A549 (cell line): ENCODE measurements at regions not wholly inside any gene's neighbourhood (a gene's known extent, or its start where the extent isn't known, plus 50 kb on each side); places are given as distances from the start of the nearest gene placed in this dataset.
A peak's percentile ranks its signal among the peaks of the same experiment; 100 is the strongest.

Source experiments
- ATAC-seq, 2 experiments: fragments of 200-7000 bp in 1 of 2; fragments of >200 bp in 1 of 2; cut with Nextera tagmentation in 1 of 2; cut with Tn5 transposase in 1 of 2; 3 replicates each; pipeline versions ENCODE4 v1.8.0 to v1.9.1; 2018 to 2020; ENCODE audit warnings: mild to moderate bottlenecking in 1 of 2, moderate library complexity in 1 of 2
- CTCF ChIA-PET: fragments of 300-600 bp; sonication (Branson Sonifier 250); formaldehyde crosslinking; extraction: SDS; loops from one replicate; lab custom pipeline; 2021; ENCODE audit warnings: antibody characterized with exemption, inconsistent platforms; lab: Yijun Ruan, JAX
- POLR2A ChIA-PET: fragments of 350-600 bp; formaldehyde crosslinking; extraction: SDS; loops from one replicate; lab custom pipeline; 2021; ENCODE audit warnings: antibody characterized with exemption, inconsistent platforms; lab: Yijun Ruan, JAX
- DNase-seq, 2 experiments: peaks; one replicate each; pipeline versions ENCODE4 v3.0.0 to v3.0.0-alpha.2; 2011 to 2016; ENCODE audit warnings: low read depth in 1 of 2, low spot score in 1 of 2
- FAIRE-seq: peaks from 2 replicates; lab custom pipeline; 2011; peaks lifted over from hg19 to GRCh38; lab: Jason Lieb, UNC
- H3K27ac ChIP-seq, 2 experiments: fragments of >200 bp; sonication (Bioruptor Twin); formaldehyde crosslinking; 3 replicates each; pipeline ENCODE4 v1.5.1; 2016 to 2017
- H3K4me1 ChIP-seq: fragments of >200 bp; sonication (Bioruptor Twin); formaldehyde crosslinking; 3 replicates; pipeline ENCODE4 v1.6.1; 2016
- H3K4me2 ChIP-seq: fragments of >200 bp; sonication (Bioruptor Twin); formaldehyde crosslinking; 3 replicates; pipeline ENCODE4 v1.6.1; 2016
- H3K4me3 ChIP-seq: fragments of >200 bp; sonication (Bioruptor Twin); formaldehyde crosslinking; 3 replicates; pipeline ENCODE4 v1.5.1; 2016
- H3K9me3 ChIP-seq: fragments of >200 bp; sonication (Bioruptor Twin); formaldehyde crosslinking; 3 replicates; pipeline ENCODE4 v1.6.1; 2016
- ATOH8 ChIP-seq: fragments of 250-450 bp; sonication (Bioruptor Pico); IDR thresholded peaks from 2 replicates; pipeline ENCODE4 v1.5.0; 2020; ENCODE audit warnings: low read depth, mild to moderate bottlenecking, moderate library complexity
- BCL3 ChIP-seq: fragments of >200 bp; sonication (Bioruptor Twin); formaldehyde crosslinking; IDR thresholded peaks from 3 replicates; pipeline ENCODE4 v1.6.1; 2016
- CHD2 ChIP-seq: fragments of 150-350 bp; IDR thresholded peaks from 2 replicates; pipeline ENCODE4 v1.6.1; 2014; ENCODE audit warnings: low read length; ENCODE audit not compliant: partially characterized antibody
- CTCF ChIP-seq: fragments of >200 bp; sonication (Bioruptor Twin); formaldehyde crosslinking; IDR thresholded peaks from 3 replicates; pipeline ENCODE4 v1.5.1; 2016
- EHMT2 ChIP-seq: fragments of 200-600 bp; sonication (generic); IDR thresholded peaks from 2 replicates; pipeline ENCODE4 v1.6.1; 2016; ENCODE audit warnings: antibody characterized with exemption, low read depth, mild to moderate bottlenecking, moderate library complexity
- ELK1 ChIP-seq: fragments of 150-350 bp; IDR thresholded peaks from 2 replicates; pipeline ENCODE4 v1.6.1; 2014; ENCODE audit warnings: low read depth, mild to moderate bottlenecking, low read length
- EP300 ChIP-seq, 2 experiments: fragments of >200 bp; sonication (Bioruptor Twin); formaldehyde crosslinking; IDR thresholded peaks; 2 replicates in 1 of 2; 3 replicates in 1 of 2; pipeline ENCODE4 v1.6.1; 2016 to 2017
- FOSL2 ChIP-seq, 2 experiments: fragments of 450-650 bp in 1 of 2; fragments of >200 bp in 1 of 2; sonication (Bioruptor Twin) in 1 of 2; formaldehyde crosslinking; IDR thresholded peaks; 2 replicates each; pipeline versions ENCODE4 v1.5.0 to v1.6.1; 2016 to 2020; ENCODE audit warnings: mild to moderate bottlenecking in 1 of 2, moderate library complexity in 1 of 2
- HOXB5 ChIP-seq: fragments of 250-450 bp; sonication (Bioruptor Pico); IDR thresholded peaks from 2 replicates; pipeline ENCODE4 v1.5.0; 2020; ENCODE audit warnings: mild to moderate bottlenecking, moderate library complexity
- JUN ChIP-seq, 2 experiments: fragments of >200 bp; sonication (Bioruptor Twin); formaldehyde crosslinking; IDR thresholded peaks; 2 replicates in 1 of 2; 3 replicates in 1 of 2; pipeline ENCODE4 v1.6.1; 2016 to 2017
- JUNB ChIP-seq: fragments of >200 bp; sonication (Bioruptor Twin); formaldehyde crosslinking; IDR thresholded peaks from 2 replicates; pipeline ENCODE4 v1.6.1; 2016
- NPAS2 ChIP-seq: fragments of 250-450 bp; sonication (Bioruptor Pico); IDR thresholded peaks from 2 replicates; pipeline ENCODE4 v1.8.0; 2022; ENCODE audit warnings: mild to moderate bottlenecking, moderate library complexity, borderline replicate concordance
- POLR2AphosphoS2 ChIP-seq: conservative IDR thresholded peaks from 2 replicates; pipeline ENCODE4 v1.6.1; 2012; ENCODE audit warnings: low read length, improper control_type of control experiment, inconsistent platforms
- RNF2 ChIP-seq: fragments of 200-600 bp; sonication (generic); IDR thresholded peaks from 2 replicates; pipeline ENCODE4 v1.6.1; 2016; ENCODE audit warnings: low read depth, mild to moderate bottlenecking, antibody characterized with exemption, moderate library complexity, borderline replicate concordance
- SREBF2 ChIP-seq: fragments of 450-650 bp; IDR thresholded peaks from 2 replicates; pipeline ENCODE4 v1.6.1; 2014; ENCODE audit warnings: mild to moderate bottlenecking, moderate library complexity
- TFCP2L1 ChIP-seq: fragments of 250-450 bp; sonication (Bioruptor Pico); IDR thresholded peaks from 2 replicates; pipeline ENCODE4 v1.5.0; 2021; ENCODE audit warnings: mild to moderate bottlenecking
- USF2 ChIP-seq: fragments of 450-650 bp; IDR thresholded peaks from 2 replicates; pipeline ENCODE4 v1.6.1; 2014; ENCODE audit warnings: antibody characterized with exemption
- ZFP36 ChIP-seq: fragments of 450-650 bp; IDR thresholded peaks from 2 replicates; pipeline ENCODE4 v1.6.1; 2014; ENCODE audit warnings: borderline replicate concordance; ENCODE audit not compliant: partially characterized antibody
- ZSCAN20 ChIP-seq: fragments of 250-450 bp; sonication (Bioruptor Pico); IDR thresholded peaks from 2 replicates; pipeline ENCODE4 v1.8.0; 2022; ENCODE audit warnings: mild to moderate bottlenecking, moderate library complexity
- WGBS: methylation state at CpG from one replicate; pipeline ENCODE4 v1.1.6; 2017; ENCODE audit errors: missing lambda C conversion rate; 5-methylcytosine and 5-hydroxymethylcytosine counted together
- TF ChIP-seq, protein P1 (sequence below): IDR thresholded peaks from 2 replicates; pipeline ENCODE4 v1.6.1; 2012

GRCh38 chr1:199784138-199784895 is 243.2 kb upstream of the NR5A2 start (continued):
- no peak for TF ChIP-seq POLR2AphosphoS2
- no peak for TF ChIP-seq NPAS2 (CRISPR knock-in tag)
- TF ChIP-seq, all 56 proteins: peak for 4

DNA sequence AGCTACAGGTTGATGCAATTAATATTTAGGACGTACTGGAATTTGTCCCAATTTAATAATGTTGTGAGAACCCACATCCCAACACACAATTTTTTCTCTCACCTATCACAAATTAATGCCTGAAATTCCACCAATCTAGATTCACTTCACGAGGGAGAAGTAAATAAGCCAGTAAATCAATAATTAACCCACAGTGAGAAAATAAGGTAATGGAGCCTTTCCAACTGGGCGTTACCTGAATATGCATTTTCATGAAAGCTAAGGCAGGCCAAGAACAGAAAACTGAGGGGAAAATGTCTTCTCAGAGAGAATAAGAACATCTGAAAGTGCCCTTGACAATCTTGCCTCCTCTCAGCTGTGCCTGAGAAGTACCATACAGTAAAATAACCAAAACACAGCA is 240.8 kb upstream of the NR5A2 start:
- ATAC-seq (no peak), FAIRE-seq (no peak), DNase-seq (no peak)
- no peak for TF ChIP-seq JUNB
- TF ChIP-seq FOSL2 (IDR thresholded peaks at IDR 0.05), result no peak
- no peak for TF ChIP-seq FOSL2 (CRISPR knock-in tag; IDR thresholded peaks at IDR 0.05)
- TF ChIP-seq ZFP36, result no peak
- no peak for TF ChIP-seq ELK1
- no peak for TF ChIP-seq POLR2AphosphoS2
- TF ChIP-seq EP300 (IDR thresholded peaks at IDR 0.05), result no peak
- no peak for TF ChIP-seq CHD2
- POLR2A ChIA-PET, result no interaction called here
- WGBS, result 38% methylated on average over 3 of the region's 3 CpGs
- H3K4me1 ChIP-seq, result peaks cover 52% of the 10 kb centered on the region
- H3K4me2 ChIP-seq, result peak overlapping the region; percentile 37
- CTCF ChIA-PET, result interaction anchor here (1.2 kb wide), 1 partner anchor 9 kb away, joined by 5 read pairs; no protein-coding TSS in a partner anchor
- H3K9me3 ChIP-seq, result no peaks in the 10 kb centered on the region
- peak overlapping the region; percentile 54 to 60 for H3K27ac ChIP-seq
- no peak overlapping the region for H3K4me3 ChIP-seq

DNA sequence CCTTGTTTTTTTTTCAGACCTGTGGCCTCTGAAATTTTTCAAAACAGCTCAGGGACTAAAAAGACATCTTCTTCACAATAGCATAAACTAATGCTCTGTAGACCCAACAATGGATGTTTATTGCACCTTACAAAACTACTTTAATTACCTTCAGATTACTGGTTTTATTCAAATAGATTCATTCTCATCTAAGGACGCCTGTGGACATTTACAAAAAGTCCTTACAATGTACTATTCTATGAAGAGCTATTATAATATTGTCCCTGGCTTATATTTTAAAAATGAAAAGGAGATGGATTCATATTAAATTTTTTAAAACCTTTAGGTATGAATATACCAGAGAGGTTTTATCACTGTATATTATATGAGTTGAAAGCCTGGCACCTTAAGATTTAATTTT is 238.4 kb upstream of the NR5A2 start:
- no peak for TF ChIP-seq JUN (IDR thresholded peaks at IDR 0.05)
- TF ChIP-seq ATOH8 (CRISPR knock-in tag), result no peak
- TF ChIP-seq CTCF, result no peak
- H3K4me2 ChIP-seq, result peak overlapping the region; percentile 37; the same call in 1 of the 3 replicates
- ChIA-PET POLR2A (no interaction called here), CTCF (no interaction called here)
- ATAC-seq, result no peak
- no peak for FAIRE-seq
- no peak overlapping the region for H3K4me3 ChIP-seq
- 94% methylated on average over 1 of the region's 1 CpG for WGBS
- H3K4me1 ChIP-seq, result peaks cover 48% of the 10 kb centered on the region
- no peaks in the 10 kb centered on the region for H3K9me3 ChIP-seq
- H3K27ac ChIP-seq, result peak overlapping the region; percentile 29 to 56; a peak in 2 of 6 replicates
- no peak for DNase-seq

GRCh38 chr1:199791495-199791894 is 236.0 kb upstream of the NR5A2 start:
- TF ChIP-seq ZSCAN20 (CRISPR knock-in tag), result no peak
- no peak for TF ChIP-seq JUNB
- no peak for TF ChIP-seq HOXB5 (CRISPR knock-in tag)
- TF ChIP-seq, protein P1, sequence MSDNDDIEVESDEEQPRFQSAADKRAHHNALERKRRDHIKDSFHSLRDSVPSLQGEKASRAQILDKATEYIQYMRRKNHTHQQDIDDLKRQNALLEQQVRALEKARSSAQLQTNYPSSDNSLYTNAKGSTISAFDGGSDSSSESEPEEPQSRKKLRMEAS, result no peak
- no peak for TF ChIP-seq EHMT2
- no peak for TF ChIP-seq TFCP2L1 (CRISPR knock-in tag)
- TF ChIP-seq SREBF2, result no peak
- no peak for TF ChIP-seq RNF2
- no peak for TF ChIP-seq USF2
- no peak for TF ChIP-seq BCL3
- H3K4me1 ChIP-seq, result peaks cover 48% of the 10 kb centered on the region
- peak overlapping the region in 1 of 2 experiments; percentile 39; a peak in 1 of 6 replicates for H3K27ac ChIP-seq
- no peak overlapping the region for H3K4me3 ChIP-seq
- no peak overlapping the region for H3K4me2 ChIP-seq
- no peak for ATAC-seq
- peak; percentile 39 for FAIRE-seq
- no peaks in the 10 kb centered on the region for H3K9me3 ChIP-seq
- ChIA-PET CTCF (no interaction called here), POLR2A (no interaction called here)
- DNase-seq, result no peak
- WGBS, result 89% methylated on average over 3 of the region's 3 CpGs
